ENCODE measurements at regions not wholly inside any gene's neighbourhood (a gene's known extent, or its start where the extent isn't known, plus 50 kb on each side); places are given as distances from the start of the nearest gene placed in this dataset.

DNA sequence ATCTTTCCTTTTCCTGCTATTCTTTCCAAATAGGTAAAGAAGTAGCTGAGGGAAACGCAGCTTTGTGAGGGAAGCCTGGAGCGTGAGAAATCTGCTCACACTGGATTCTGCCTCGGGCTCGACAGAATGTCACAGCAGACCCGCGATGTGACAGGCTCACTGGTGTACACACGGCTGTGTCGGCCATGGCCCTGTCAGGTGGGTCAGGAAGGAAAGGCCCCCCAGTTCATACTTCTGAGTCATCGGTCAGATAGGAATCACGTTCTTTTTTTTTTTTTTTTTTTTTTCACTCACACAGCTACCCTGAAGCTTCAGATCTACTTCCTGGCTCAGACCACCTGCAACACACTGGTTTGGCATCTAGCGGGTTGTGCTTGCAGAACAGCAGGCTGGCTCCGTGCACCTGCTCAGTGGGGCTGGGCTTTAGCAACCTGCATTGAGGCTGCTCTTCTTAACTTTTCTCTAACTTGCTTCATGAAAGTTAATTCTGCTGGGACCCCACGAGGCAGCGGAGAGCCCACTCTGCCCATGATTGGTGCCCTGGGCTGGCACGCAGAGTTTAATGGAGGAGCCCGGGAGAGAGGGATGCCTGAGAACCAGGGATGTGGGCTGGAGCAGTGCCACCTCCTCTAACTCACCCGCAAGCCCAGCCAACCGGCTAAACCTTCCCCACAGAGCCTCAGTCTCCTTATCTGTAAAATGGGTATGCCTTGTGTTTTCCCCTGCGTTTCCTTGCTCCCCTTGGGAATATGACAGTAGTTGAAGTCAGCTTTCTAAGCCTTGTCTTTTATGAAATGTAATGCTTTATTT lies 61.5 kb upstream of the FNDC1 start:
- no peak for DNase-seq (ENCODE audit: low read depth, low spot score)
- no CpG with 5 or more reads among the region's 19 CpGs for WGBS (ENCODE audit: insufficient coverage, insufficient read length)
- H3K36me3 ChIP-seq (ENCODE audit: control insufficient read depth, insufficient read depth, low read length): no peaks in the 10 kb centered on the region
- H3K27me3 ChIP-seq (ENCODE audit: control insufficient read depth, insufficient read depth, low read length): no peaks in the 10 kb centered on the region
- no peaks in the 10 kb centered on the region for H3K9me3 ChIP-seq (ENCODE audit: control insufficient read depth, insufficient read depth, low read length)
- H3K27ac ChIP-seq (ENCODE audit: low read length): no peak overlapping the region
- no peak overlapping the region for H3K4me3 ChIP-seq (ENCODE audit: low read length)
- H3K4me1 ChIP-seq (ENCODE audit: control insufficient read depth, insufficient read depth, low read length): peaks cover 4% of the 10 kb centered on the region; the same call in 1 of the 2 replicates

DNA sequence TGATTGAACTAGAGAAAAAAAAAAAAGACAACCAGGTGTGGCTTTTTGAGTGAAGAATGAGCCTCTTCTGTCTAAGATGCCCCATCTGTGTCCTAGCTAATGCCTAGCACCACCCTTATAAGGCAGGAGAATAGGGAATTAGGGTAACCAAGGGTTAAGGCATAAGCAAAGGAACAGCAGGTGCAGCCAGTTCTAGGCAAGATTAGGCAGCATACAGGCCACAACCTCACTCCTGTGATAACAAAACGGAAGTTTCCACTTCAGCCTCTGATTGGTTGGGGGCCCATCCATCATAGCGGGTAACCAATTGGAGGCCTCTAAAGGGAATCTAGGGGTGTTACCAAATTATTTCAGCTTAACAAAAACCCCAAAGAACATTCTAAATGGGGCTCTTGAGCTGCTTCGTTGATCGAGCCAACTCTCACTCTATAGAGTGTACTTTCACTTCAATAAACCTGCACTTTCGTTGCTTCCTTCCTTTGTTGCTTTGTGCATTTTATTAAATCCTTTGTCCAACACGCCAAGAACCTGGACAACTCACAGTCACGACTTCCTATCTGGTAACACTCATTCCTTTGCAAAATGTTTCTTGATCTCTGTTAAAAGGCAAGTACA lies 61.9 kb upstream of the TAGAP start:
- no CpG with 5 or more reads among the region's 7 CpGs for WGBS (ENCODE audit: insufficient coverage, insufficient read length)
- H3K27ac ChIP-seq (ENCODE audit: low read length): no peak overlapping the region
- no peaks in the 10 kb centered on the region for H3K36me3 ChIP-seq (ENCODE audit: control insufficient read depth, insufficient read depth, low read length)
- H3K4me3 ChIP-seq (ENCODE audit: low read length): no peak overlapping the region
- DNase-seq (ENCODE audit: low read depth, low spot score): peak; percentile 71
- H3K27me3 ChIP-seq (ENCODE audit: control insufficient read depth, insufficient read depth, low read length): no peaks in the 10 kb centered on the region
- H3K4me1 ChIP-seq (ENCODE audit: control insufficient read depth, insufficient read depth, low read length): peaks cover 4% of the 10 kb centered on the region; the same call in 1 of the 2 replicates
- H3K9me3 ChIP-seq (ENCODE audit: control insufficient read depth, insufficient read depth, low read length): no peaks in the 10 kb centered on the region

GRCh38 chr6:159105716-159106115 lies 60.9 kb upstream of the TAGAP start:
- Histone ChIP-seq H3K27me3 (ENCODE audit: control insufficient read depth, insufficient read depth, low read length) (no peaks in the 10 kb centered on the region), H3K36me3 (ENCODE audit: control insufficient read depth, insufficient read depth, low read length) (no peaks in the 10 kb centered on the region), H3K27ac (ENCODE audit: low read length) (no peak overlapping the region), H3K4me3 (ENCODE audit: low read length) (no peak overlapping the region), H3K4me1 (ENCODE audit: control insufficient read depth, insufficient read depth, low read length) (peaks cover 4% of the 10 kb centered on the region; the same call in 1 of the 2 replicates), H3K9me3 (ENCODE audit: control insufficient read depth, insufficient read depth, low read length) (no peaks in the 10 kb centered on the region)
- WGBS (ENCODE audit: insufficient coverage, insufficient read length): no CpG with 5 or more reads among the region's 3 CpGs
- DNase-seq (ENCODE audit: low read depth, low spot score): no peak

DNA sequence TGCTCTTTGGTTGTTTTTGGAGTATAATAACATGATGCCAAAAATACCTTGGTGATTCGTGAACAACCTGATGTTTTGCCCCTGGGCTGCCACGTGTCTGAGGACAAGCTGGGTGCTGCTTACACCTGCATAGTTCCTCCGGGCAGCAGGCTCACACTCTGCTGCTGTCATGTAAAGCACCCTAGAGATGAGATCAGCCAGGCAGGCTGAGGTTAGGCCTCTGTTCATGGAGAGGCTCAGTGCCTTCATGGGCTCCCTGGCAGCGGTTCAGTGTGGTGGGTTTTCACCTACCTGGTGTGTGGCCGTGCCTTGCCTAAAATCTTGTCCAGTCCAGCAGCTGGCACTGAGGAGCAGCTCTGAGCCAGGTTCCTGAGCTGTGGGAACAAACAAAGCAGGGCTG lies 60.1 kb upstream of the TAGAP start:
- Histone ChIP-seq H3K4me3 (ENCODE audit: low read length) (no peak overlapping the region), H3K27ac (ENCODE audit: low read length) (no peak overlapping the region), H3K4me1 (ENCODE audit: control insufficient read depth, insufficient read depth, low read length) (peaks cover 4% of the 10 kb centered on the region; the same call in 1 of the 2 replicates), H3K36me3 (ENCODE audit: control insufficient read depth, insufficient read depth, low read length) (no peaks in the 10 kb centered on the region), H3K27me3 (ENCODE audit: control insufficient read depth, insufficient read depth, low read length) (no peaks in the 10 kb centered on the region), H3K9me3 (ENCODE audit: control insufficient read depth, insufficient read depth, low read length) (no peaks in the 10 kb centered on the region)
- no peak for DNase-seq (ENCODE audit: low read depth, low spot score)
- WGBS (ENCODE audit: insufficient coverage, insufficient read length): no CpG with 5 or more reads among the region's 5 CpGs

GRCh38 chr6:159104163-159104925 lies 59.6 kb upstream of the TAGAP start:
- no peaks in the 10 kb centered on the region for H3K36me3 ChIP-seq (ENCODE audit: control insufficient read depth, insufficient read depth, low read length)
- no peak overlapping the region for H3K4me3 ChIP-seq (ENCODE audit: low read length)
- DNase-seq (ENCODE audit: low read depth, low spot score): peak; percentile 63
- WGBS (ENCODE audit: insufficient coverage, insufficient read length): no CpG with 5 or more reads among the region's 17 CpGs
- no peaks in the 10 kb centered on the region for H3K27me3 ChIP-seq (ENCODE audit: control insufficient read depth, insufficient read depth, low read length)
- no peak overlapping the region for H3K27ac ChIP-seq (ENCODE audit: low read length)
- H3K4me1 ChIP-seq (ENCODE audit: control insufficient read depth, insufficient read depth, low read length): peaks cover 4% of the 10 kb centered on the region; the same call in 1 of the 2 replicates
- no peaks in the 10 kb centered on the region for H3K9me3 ChIP-seq (ENCODE audit: control insufficient read depth, insufficient read depth, low read length)

DNA sequence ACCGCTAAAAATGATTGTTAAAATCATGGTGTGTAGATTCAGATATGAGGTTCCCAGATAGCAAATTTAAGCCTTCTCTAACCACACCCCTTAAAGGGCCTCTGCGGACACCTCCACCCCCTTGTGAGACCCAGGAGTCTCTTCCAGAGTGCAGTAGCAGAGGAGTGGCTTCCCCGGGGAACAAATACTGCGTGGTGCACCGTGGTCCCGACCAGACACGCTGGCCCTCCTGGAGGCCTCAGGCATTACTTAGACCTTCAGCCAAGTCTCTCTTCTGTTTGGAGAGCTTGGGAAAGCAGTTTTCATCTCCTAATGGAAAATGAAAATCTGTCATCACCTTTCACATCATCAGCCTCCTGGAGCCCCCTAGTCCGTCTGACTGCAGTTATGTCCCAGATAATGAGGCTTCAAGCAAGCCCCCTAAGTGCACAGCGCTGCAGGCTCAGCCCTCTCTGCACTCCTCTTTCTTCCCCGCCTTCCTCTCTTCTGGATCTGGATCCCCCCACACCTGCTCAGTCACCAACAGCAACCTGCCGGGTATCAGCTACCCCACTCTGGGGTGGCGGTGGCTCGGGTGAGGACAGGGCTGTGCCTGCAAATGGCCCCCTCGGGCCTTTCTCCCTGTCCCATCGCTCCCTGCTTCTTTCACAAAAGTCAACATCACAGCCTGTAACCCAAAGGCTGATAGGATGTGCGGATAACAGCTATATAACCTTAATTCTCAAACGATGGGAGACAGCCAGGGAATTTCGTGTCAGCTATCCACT lies 58.8 kb upstream of the TAGAP start:
- H3K27ac ChIP-seq (ENCODE audit: low read length): no peak overlapping the region
- H3K36me3 ChIP-seq (ENCODE audit: control insufficient read depth, insufficient read depth, low read length): no peaks in the 10 kb centered on the region
- DNase-seq (ENCODE audit: low read depth, low spot score): no peak
- no CpG with 5 or more reads among the region's 18 CpGs for WGBS (ENCODE audit: insufficient coverage, insufficient read length)
- no peak overlapping the region for H3K4me3 ChIP-seq (ENCODE audit: low read length)
- H3K4me1 ChIP-seq (ENCODE audit: control insufficient read depth, insufficient read depth, low read length): peaks cover 4% of the 10 kb centered on the region; the same call in 1 of the 2 replicates
- H3K9me3 ChIP-seq (ENCODE audit: control insufficient read depth, insufficient read depth, low read length): no peaks in the 10 kb centered on the region
- H3K27me3 ChIP-seq (ENCODE audit: control insufficient read depth, insufficient read depth, low read length): no peaks in the 10 kb centered on the region

GRCh38 chr6:159102373-159103160 lies 57.8 kb upstream of the TAGAP start:
- Histone ChIP-seq H3K4me3 (ENCODE audit: low read length) (no peak overlapping the region), H3K36me3 (ENCODE audit: control insufficient read depth, insufficient read depth, low read length) (no peaks in the 10 kb centered on the region), H3K9me3 (ENCODE audit: control insufficient read depth, insufficient read depth, low read length) (no peaks in the 10 kb centered on the region), H3K27me3 (ENCODE audit: control insufficient read depth, insufficient read depth, low read length) (no peaks in the 10 kb centered on the region), H3K4me1 (ENCODE audit: control insufficient read depth, insufficient read depth, low read length) (peaks cover 4% of the 10 kb centered on the region; the same call in 1 of the 2 replicates), H3K27ac (ENCODE audit: low read length) (no peak overlapping the region)
- WGBS (ENCODE audit: insufficient coverage, insufficient read length): no CpG with 5 or more reads among the region's 5 CpGs
- no peak for DNase-seq (ENCODE audit: low read depth, low spot score)

DNA sequence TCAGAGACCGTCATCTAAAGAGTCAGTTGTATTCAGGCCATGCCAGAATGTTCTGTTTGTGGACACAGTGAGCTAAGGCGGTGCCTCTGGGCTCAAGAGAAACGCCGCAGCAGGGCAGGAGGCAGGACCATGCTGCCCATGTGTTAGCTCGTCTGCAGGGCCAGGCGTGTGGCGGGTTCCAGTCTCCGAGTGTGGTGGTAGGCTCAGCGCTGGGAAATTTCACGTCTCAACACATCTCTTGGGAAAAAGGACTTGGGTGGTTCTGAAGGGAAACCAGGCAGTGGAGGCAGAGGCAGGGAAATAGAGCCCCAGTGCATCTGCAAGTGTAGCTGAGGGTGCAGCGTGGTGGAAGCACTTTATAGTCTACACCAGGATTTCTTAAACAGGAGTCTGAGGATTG lies 56.9 kb upstream of the TAGAP start:
- no peaks in the 10 kb centered on the region for H3K36me3 ChIP-seq (ENCODE audit: control insufficient read depth, insufficient read depth, low read length)
- no peak overlapping the region for H3K27ac ChIP-seq (ENCODE audit: low read length)
- H3K4me3 ChIP-seq (ENCODE audit: low read length): no peak overlapping the region
- no peak for DNase-seq (ENCODE audit: low read depth, low spot score)
- H3K27me3 ChIP-seq (ENCODE audit: control insufficient read depth, insufficient read depth, low read length): no peaks in the 10 kb centered on the region
- 0 out of 2 replicates have a peak, but pooled peaks cover 1% of the 10 kb centered on the region for H3K4me1 ChIP-seq (ENCODE audit: control insufficient read depth, insufficient read depth, low read length)
- H3K9me3 ChIP-seq (ENCODE audit: control insufficient read depth, insufficient read depth, low read length): no peaks in the 10 kb centered on the region
- no CpG with 5 or more reads among the region's 11 CpGs for WGBS (ENCODE audit: insufficient coverage, insufficient read length)

DNA sequence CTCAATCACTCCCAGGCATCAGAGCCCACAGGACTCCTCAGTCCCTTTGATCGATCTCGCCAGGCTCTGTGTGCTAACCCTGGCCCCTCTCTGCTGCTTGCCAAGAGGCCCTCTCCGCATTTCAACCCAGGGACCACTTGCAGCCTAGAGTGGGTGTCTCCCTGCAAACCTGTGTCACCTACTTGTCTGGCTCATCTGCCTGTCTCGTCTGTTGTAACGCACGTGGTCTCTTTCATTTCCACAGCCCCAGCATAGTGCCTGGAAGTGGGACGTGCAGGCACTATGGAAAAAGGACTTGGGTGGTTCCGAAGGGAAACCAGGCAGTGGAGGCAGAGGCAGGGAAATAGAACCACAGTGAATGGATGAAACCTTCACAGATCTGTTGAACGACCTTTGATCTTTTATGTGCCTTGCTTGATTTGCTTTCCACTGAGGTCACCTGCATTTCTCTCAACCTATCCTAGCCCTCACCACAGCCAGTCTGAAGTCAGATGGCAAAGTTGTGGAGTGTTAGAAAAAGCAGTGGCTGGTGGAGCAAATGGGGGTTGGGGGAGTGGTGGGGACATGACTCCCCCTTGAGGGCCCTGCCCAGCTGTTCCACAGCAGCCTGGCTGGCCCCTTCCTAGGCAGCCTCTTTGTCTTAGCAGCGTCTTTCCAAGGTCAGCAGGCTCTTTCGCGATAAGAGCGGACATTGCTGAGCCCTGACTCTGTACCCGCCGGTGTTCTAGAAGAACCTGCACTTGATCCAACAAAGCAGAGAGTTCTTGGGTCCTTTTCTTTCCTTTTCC lies 55.8 kb upstream of the TAGAP start:
- H3K9me3 ChIP-seq (ENCODE audit: control insufficient read depth, insufficient read depth, low read length): no peaks in the 10 kb centered on the region
- H3K27ac ChIP-seq (ENCODE audit: low read length): no peak overlapping the region
- WGBS (ENCODE audit: insufficient coverage, insufficient read length): no CpG with 5 or more reads among the region's 15 CpGs
- H3K36me3 ChIP-seq (ENCODE audit: control insufficient read depth, insufficient read depth, low read length): no peaks in the 10 kb centered on the region
- H3K4me1 ChIP-seq (ENCODE audit: control insufficient read depth, insufficient read depth, low read length): 0 out of 2 replicates have a peak, but pooled peaks cover 1% of the 10 kb centered on the region
- H3K4me3 ChIP-seq (ENCODE audit: low read length): no peak overlapping the region
- no peaks in the 10 kb centered on the region for H3K27me3 ChIP-seq (ENCODE audit: control insufficient read depth, insufficient read depth, low read length)
- DNase-seq (ENCODE audit: low read depth, low spot score): no peak
